Omental fat pad (tissue), 3 donors: ENCODE measurements at regions not wholly inside any gene's neighbourhood (a gene's known extent, or its start where the extent isn't known, plus 50 kb on each side); places are given as distances from the start of the nearest gene placed in this dataset.

Source experiments
- ATAC-seq: fragments of 150-250 bp; one replicate; pipeline ENCODE4 v1.9.1; 2016; ENCODE audit warnings: mild to moderate bottlenecking, moderate library complexity; ENCODE audit not compliant: low FRiP score
- DNase-seq: peaks from one replicate; pipeline ENCODE4 v3.0.0-alpha.2; 2019; ENCODE audit warnings: low spot score
- CTCF ChIP-seq, 3 donors: fragments of 450-650 bp; IDR thresholded peaks; one replicate each; pipeline ENCODE4 v1.5.1; 2016 to 2017; ENCODE audit warnings: antibody characterized with exemption in 3 of 3, mild to moderate bottlenecking in 3 of 3, moderate library complexity in 2 of 3

DNA sequence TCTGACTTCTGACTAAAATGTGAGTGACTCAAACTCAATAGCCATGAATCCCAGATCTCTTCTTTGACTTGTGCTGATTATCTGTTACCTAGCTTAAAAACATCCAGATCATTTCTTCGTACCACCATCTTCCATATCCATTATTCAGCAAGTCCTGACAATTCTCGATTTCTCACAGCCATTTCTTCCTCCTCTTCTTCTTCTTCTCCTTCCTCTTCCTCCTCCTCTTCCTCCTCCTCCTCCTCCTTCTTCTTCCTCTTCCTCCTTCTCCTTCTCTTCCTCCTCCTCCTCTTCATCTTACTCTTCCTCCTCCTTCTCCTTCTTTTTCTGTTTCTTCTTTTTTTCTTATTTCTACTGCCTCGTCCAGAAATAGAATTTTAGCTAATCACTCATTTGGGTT is 77.0 kb upstream of the MAP1B start:
- ATAC-seq = no peak
- no peak for TF ChIP-seq CTCF (IDR thresholded peaks at IDR 0.05)
- DNase-seq = no peak

GRCh38 chr5:72032788-72033187 is 74.5 kb upstream of the MAP1B start:
- no peak for TF ChIP-seq CTCF (IDR thresholded peaks at IDR 0.05)
- no peak for ATAC-seq
- no peak for DNase-seq

DNA sequence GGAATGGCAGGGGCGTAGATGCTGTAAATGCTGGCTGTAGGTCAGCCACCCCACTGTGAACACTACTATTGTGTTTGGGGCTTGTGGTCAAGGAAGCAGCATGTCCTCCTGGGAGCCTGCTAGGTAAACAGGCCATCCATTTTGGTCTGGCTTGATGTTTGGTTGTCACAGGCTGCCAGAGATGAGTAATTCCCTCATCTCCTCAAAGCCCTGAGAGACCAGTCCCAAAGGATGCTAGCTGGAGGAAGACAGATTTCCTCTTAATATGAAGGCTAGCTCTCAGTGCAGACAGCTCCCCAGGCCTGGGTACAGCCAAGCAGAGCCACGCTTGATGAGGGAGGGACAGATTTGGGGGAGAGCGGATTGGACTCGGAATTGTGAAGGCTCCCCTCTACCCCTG is 72.5 kb upstream of the MAP1B start:
- ATAC-seq (no peak), DNase-seq (no peak)
- no peak for TF ChIP-seq CTCF (IDR thresholded peaks at IDR 0.05)

DNA sequence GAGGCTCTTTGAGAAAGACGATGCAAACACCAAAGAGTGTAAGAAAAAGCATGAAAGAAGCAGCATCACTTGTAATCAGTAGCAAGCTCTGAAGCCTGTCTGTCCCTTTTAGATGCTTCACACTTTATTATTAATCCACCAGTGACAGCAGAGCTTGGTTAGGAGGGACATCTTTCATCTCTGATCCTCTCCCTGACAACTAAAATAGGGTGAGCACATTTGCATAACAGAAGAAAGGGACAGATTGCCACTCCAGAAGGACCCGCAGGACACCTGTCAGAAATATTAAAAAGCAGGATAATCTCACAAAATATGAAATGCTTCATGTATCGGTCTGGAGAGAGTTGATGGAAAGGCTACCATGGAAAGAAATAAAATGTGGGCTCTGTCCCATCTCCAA is 71.4 kb upstream of the MAP1B start:
- ATAC-seq (no peak), DNase-seq (no peak)
- TF ChIP-seq CTCF (IDR thresholded peaks at IDR 0.05) = no peak

DNA sequence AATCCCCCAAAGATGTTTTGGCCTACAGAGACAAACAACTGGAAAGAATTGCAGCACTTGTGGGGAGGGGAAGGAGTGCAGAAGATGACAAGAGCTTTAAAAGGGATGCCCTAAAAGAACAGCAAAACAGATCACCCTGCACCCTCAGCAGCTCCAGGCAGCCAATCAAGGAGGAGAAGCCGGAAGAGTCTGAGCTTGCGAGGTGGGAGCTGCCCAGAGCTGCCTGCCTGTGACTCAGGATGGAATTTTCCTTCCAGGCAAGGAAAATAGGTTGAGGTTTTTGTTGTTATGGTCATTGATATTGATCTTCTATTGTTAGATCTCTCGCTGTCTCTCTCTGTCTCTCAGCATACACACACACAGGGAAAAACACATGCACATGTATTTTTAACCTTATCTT is 70.3 kb upstream of the MAP1B start:
- ATAC-seq = no peak
- DNase-seq = no peak
- no peak for TF ChIP-seq CTCF (IDR thresholded peaks at IDR 0.05)

- ATAC-seq = no peak
Observed at GRCh38 chr5:72040513-72040912, 66.8 kb upstream of the MAP1B start.

DNA sequence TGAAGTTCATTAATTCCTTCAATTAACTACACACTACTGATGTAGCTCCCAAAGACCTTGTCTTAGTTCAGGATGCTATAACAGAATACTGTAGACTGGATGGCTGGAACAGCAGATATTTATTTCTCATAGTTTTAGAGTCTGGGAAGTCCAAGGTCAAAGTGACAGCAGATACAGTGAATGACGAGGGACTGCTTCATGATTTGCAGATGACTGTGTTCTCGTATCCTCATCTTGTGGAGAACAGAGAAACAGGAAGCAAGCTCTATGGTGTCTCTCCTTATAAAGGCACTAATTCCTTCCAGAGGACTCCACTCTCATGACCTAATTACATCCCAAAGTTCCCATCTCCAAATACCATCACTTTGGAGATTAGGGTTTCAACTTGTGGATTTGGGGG is 65.6 kb upstream of the MAP1B start:
- no peak for TF ChIP-seq CTCF (IDR thresholded peaks at IDR 0.05)
- DNase-seq (no peak), ATAC-seq (no peak)

More at GRCh38 chr5:72040513-72040912, 66.8 kb upstream of the MAP1B start:
- no peak for TF ChIP-seq CTCF (IDR thresholded peaks at IDR 0.05)
- no peak for DNase-seq
